T follicular helper cell (primary cell): ENCODE measurements at regions not wholly inside any gene's neighbourhood (a gene's known extent, or its start where the extent isn't known, plus 50 kb on each side); places are given as distances from the start of the nearest gene placed in this dataset.
"Not testable (repeated sequence)": the region's sequence is repeated elsewhere in the genome, so short reads cannot be mapped to it uniquely, and the experiment has no call there.

Experiments
- DNase-seq: peaks from one replicate; pipeline ENCODE4 v3.0.0-alpha.2; 2020; ENCODE audit warnings: low read depth

- DNase-seq: no peak
Observed at GRCh38 chr10:30560326-30560725, 69.2 kb downstream of the LYZL2 start.

DNA sequence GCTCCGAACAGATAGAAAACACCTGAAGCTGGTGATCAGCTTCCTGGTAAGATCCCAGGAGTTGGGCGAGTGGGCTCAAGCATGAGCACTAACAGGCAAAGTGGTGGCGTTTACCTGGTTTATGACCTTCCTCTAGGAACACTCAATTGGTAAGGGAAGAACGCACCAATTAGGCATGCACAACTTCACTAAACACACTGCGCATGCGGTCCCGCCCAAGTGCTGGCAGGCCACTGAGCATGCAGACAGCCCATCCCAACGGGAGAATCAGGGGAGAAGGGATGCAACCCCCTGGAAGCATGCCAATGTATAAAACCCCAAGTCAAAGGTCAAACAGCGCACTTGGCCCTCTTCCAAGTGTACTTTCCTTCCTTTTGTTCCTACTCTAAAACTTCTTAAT, 70.4 kb downstream of the LYZL2 start:
- no peak for DNase-seq

GRCh38 chr10:30558411-30558810, 71.1 kb downstream of the LYZL2 start:
- DNase-seq: no peak

DNA sequence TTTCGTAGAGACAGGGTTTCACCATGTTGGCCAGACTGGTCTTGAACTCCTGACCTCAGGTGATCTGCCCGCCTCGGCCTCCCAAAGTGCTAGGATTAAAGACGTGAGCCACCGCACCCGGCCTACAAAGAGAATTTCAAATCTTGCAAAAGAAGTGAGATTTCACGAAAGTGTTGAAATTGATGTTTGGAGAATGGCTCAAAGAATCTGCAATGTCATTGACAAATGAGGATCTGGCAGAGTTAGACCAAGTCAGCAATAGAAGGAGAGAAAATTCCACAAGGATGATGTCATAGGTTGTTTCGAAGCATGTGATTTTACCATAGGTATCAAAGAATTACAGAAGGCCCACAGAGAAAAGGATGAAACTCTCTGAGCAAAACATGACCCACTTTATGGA, 71.7 kb downstream of the LYZL2 start:
- DNase-seq: no peak

DNA sequence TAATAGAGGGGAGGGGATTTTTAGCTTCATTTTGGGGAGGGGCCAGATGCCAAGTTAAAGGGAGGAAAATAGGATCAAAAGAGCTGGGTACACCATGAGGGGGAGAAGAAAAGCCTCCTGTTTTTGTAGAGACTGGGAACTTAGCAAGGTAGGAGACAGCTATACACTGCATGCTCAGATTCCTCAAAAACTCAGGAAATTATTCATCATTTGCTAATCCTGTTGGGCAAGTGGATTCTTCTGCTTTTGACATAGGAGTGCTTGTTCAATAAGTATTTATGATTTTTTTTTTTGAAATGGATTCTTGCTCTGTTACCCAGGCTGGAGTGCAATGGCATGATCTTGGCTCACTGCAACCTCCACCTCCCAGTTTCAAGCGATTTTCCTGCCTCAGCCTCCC, 73.4 kb downstream of the LYZL2 start:
- no peak for DNase-seq

DNA sequence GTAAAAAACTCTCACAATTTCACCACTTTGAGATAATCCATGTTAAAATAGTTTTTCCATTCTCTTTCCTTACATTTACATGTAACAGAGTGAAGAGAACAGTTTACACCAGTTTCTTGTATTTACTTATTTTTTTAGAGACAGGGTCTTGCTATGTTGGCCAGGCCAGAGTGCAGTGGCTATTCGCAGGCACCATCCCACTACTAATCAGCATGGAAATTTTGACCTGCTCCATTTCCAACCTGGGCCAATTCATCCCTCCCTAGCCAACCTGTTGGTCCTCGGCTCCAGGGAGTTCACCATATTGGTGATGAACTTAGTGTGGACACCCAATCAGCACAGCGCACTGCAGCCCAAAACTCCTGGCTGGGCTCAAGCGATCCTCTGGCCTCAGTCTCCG, 74.1 kb downstream of the LYZL2 start:
- no peak for DNase-seq

DNA sequence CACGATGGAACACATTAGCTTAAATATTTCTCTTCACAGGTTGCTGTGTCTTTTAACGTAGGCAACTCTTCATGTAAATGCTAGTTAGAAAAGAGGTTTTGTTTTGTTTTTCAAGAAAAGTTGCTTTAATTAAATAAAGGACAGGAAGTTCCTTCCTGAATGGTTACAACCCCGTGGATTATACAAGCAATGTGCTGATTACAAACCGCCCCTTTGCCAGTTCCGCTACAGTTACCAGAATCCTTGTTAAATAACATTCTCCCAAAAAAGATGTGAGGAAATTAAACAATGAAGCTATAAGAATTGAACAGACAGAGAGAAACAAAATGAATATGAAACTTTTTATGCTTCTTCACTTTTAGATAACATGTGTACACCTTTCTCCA, 75.1 kb downstream of the LYZL2 start:
- DNase-seq: no peak

- DNase-seq: no peak
Observed at GRCh38 chr10:30553626-30554439, 75.7 kb downstream of the LYZL2 start.

GRCh38 chr10:30553018-30553625, 76.4 kb downstream of the LYZL2 start:
- DNase-seq: no peak

DNA sequence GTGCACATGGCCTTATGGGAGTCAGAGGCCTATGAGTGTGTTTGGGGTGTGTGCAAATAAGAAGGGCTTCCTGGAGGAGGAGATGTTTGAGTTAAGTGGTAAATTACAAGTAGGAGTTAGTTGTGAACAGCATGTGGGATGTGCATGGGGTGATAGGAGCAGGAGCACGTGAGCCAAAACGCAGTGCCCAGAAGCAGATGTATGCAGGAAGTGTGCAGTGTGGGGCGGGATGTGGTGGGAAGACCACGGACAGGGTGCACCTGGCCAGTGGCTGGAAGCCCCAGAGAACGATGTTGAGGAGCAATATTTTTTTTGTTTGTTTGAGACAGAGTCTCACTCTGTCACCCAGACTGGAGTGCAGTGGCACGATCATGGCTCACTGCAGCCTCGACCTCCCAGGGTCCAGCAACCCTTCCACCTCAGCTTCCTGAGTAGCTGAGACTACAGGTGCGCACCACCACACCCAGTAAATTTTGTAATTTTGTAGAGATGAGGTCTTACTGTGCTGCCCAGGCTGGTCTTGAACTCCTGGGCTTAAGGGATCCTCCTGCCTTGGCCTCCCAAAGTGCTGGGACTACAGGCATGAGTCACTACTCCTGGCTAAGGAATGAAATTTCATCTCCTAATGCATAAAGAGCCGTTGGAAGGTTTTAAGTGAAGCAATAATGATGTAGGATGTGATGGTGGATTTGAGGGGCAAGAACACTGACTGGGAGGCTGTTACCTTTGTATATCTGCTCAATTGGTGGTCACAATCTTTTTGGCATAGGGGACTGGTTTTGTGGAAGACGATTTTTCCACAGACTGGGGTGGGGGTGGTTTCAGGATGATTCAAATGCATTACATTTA, 78.4 kb downstream of the LYZL2 start:
- no peak for DNase-seq

DNA sequence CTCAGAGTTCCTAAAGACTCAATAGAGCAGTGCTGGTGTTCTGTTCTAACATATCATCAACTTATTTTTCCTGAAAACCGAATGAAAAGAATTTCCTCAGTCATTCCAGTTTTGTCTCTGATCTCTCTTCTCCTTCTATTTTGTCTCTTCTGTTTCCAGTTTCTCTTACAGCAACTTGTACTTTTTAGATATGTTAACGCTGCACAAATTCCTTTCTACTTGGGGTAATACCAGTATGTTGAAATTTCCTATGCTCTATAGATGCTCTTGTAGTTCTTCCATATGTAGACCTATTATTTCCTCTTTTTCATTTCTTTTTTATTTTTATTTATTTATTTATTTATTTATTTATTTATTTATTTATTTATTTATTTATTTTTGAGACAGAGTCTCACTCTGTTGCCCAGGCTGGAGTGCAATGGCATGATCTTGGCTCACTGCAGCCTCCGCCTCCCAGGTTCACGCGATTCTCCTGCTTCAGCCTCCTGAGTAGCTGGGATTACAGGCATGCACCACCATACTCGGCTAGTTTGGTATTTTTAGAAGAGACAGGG, 80.3 kb downstream of the LYZL2 start:
- not testable (repeated sequence) for DNase-seq

- no peak for DNase-seq
Observed at GRCh38 chr10:30546511-30546910, 83.0 kb downstream of the LYZL2 start.

DNA sequence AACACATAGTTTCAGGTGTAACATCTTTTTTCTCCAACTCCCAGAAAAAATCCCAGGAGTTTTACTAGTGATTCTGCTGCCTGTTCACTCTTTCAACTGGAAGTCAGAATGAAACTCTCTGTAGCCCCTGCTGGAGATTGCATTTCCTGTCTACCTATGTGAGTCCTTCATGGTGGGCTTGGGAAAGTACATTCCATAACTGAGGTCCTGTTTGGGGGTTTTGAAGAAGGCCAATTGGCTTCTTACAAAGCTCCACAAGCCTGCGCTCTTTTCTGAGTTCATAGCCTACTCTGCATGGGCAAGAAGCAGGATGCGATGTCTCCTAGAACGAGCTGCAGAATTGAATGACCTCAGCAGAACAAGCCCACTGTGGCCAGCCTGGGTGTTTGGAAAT, 86.7 kb downstream of the LYZL2 start:
- DNase-seq: no peak

DNA sequence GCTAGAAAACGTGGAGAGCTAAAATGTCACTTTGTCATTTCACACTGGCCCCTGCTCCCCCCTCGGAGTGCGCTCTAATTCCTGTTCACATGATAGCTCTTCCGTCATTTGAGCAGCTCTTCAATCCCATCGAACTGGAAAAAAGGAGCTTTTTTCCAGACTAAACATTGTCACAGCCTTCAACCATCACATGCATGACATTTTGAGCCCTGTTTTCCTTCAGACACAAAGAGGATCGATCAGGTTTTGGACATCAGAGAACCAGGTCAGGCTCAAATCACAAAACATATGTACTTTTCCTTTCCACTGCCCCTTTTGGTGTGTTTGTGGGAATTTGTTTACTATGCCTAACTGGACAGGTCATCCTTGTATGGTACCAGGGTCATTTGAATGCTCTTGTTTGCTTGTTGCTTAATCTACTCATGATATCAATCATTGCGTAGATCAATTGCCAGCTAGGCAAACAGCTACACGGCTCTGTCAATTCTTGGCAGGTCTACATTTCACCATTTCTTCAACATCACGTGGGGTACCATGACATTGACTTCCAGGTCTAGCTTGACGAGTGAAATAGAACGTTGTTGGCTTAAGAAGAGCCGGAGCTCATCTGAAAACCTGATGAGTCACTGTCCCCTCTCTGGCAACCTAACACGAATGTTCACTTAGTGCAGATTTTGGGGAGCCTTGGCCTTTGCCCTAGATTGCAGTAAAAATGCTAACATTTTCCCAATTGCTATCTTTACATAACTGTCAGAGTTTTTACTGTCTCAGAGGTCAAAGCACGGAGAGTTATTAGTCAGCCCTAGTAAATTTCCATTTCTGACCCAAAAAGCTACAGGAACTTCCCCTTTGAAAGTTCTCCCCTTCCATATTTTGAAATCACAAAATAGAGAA, 87.3 kb downstream of the LYZL2 start:
- no peak for DNase-seq

GRCh38 chr10:30540276-30540675, 89.3 kb downstream of the LYZL2 start:
- DNase-seq: no peak

DNA sequence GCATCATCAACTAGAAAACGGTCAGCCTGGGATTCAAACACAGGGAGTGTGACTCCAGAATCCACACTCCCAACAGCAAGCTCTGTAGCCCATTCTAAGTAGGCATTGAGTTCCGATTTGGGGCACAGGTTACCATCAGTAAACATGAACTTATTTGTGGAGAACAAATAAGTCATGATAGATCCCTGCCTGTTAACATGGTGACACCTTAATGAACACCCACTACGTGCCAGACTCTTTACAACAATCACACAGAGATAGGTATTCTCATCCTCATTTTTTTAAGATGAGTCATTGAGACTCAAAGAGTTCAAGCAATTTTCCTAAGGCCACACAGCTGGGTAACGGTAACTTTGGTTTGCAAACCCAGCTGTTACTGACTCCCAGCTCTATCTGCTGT, 91.5 kb downstream of the LYZL2 start:
- DNase-seq: no peak

DNA sequence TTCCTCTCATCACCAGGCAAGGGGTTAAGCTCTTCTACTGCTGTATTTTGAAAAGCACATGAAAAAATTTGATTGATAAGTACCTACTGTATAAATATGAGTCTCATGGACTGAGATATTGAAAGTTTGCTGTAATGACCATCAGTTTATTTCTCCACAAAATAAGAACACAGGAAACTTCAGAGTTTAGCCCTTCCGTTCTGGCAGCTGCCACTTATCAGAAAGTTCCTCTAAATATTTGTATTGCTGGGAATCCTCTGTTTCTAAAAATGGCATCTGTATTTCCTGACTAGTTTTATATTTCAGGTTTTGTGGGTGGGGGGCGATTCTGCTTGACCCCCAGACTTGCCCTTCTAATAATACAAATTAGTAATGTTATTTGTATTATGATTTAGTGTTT, 92.0 kb downstream of the LYZL2 start:
- no peak for DNase-seq

- not testable (repeated sequence) for DNase-seq
Observed at GRCh38 chr10:30537158-30537557, 92.4 kb downstream of the LYZL2 start.

GRCh38 chr10:30536578-30536977, 93.0 kb downstream of the LYZL2 start:
- no peak for DNase-seq

DNA sequence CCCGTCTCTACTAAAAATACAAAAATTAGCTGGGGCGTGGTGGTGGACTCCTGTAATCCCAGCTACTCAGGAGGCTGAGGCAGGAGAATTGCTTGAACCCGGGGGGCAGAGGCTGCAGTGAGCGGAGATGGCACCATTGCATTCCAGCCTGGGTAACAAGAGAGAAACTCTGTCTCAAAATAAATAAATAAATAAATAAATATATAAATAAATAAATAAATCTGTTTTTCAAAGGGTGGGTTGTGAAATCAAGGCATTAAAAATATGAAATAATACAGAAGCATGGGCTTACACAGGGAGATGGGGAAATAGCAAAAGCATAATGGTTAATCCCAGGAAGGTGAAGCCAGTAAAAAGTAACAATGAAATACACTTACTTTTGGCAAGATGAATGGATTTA, 93.9 kb downstream of the LYZL2 start:
- DNase-seq: no peak

- peak; percentile 61 for DNase-seq
Observed at GRCh38 chr10:30534465-30535144, 94.9 kb downstream of the LYZL2 start.
